Liver (tissue), 8 donors: ENCODE measurements at regions not wholly inside any gene's neighbourhood (a gene's known extent, or its start where the extent isn't known, plus 50 kb on each side); places are given as distances from the start of the nearest gene placed in this dataset.

ENCODE experiments used
- DNase-seq: peaks from one replicate; pipeline ENCODE4 v3.0.0-alpha.2; 2017; ENCODE audit warnings: low spot score
- H3K27ac ChIP-seq, 2 donors: one replicate each; pipeline ENCODE4 v1.7.0; 2013; ENCODE audit warnings: inconsistent platforms in 2 of 2, low read length in 2 of 2, control low read depth in 1 of 2, low read depth in 1 of 2, mild to moderate bottlenecking in 1 of 2
- H3K27me3 ChIP-seq, 4 donors: one replicate each; pipeline versions ENCODE4 v1.6.1 to v1.7.0; 2013; ENCODE audit warnings: low read length in 3 of 4, inconsistent platforms in 1 of 4, mild to moderate bottlenecking in 1 of 4, moderate library complexity in 1 of 4; ENCODE audit not compliant: control insufficient read depth in 4 of 4, insufficient read depth in 4 of 4
- H3K36me3 ChIP-seq, 4 donors: one replicate each; pipeline versions ENCODE4 v1.6.1 to v1.7.0; 2013; ENCODE audit warnings: low read length in 3 of 4, mild to moderate bottlenecking in 3 of 4, low read depth in 1 of 4, moderate library complexity in 1 of 4; ENCODE audit not compliant: control insufficient read depth in 4 of 4, insufficient read depth in 3 of 4
- H3K4me1 ChIP-seq, 4 donors: one replicate each; pipeline versions ENCODE4 v1.6.1 to v1.7.0; 2013; ENCODE audit warnings: low read length in 3 of 4, mild to moderate bottlenecking in 3 of 4, moderate library complexity in 1 of 4; ENCODE audit not compliant: control insufficient read depth in 4 of 4, insufficient read depth in 4 of 4
- H3K4me3 ChIP-seq, 3 donors: one replicate each; pipeline versions ENCODE4 v1.6.1 to v1.7.0; 2013; ENCODE audit warnings: low read length in 3 of 3, control low read depth in 1 of 3, low read depth in 1 of 3, mild to moderate bottlenecking in 1 of 3
- H3K9ac ChIP-seq, 2 donors: one replicate each; pipeline ENCODE4 v1.7.0; 2013; ENCODE audit warnings: low read length in 2 of 2, mild to moderate bottlenecking in 2 of 2, moderate library complexity in 2 of 2, control low read depth in 1 of 2, low read depth in 1 of 2
- H3K9me3 ChIP-seq, 4 donors: one replicate each; pipeline versions ENCODE4 v1.6.1 to v1.7.0; 2013; ENCODE audit warnings: low read length in 3 of 4; ENCODE audit not compliant: control insufficient read depth in 4 of 4
- ATF3 ChIP-seq: IDR thresholded peaks from 2 replicates; pipeline ENCODE4 v1.6.1; 2016; ENCODE audit warnings: antibody characterized with exemption
- CTCF ChIP-seq: fragments of 150-350 bp; IDR thresholded peaks from 2 replicates; pipeline ENCODE4 v1.5.1; 2017; ENCODE audit warnings: improper control_type of control experiment, low read depth, low read length; ENCODE audit not compliant: missing input control
- EGR1 ChIP-seq, 2 donors: IDR thresholded peaks; 2 replicates each; pipeline ENCODE4 v1.6.1; 2016 to 2018; ENCODE audit warnings: antibody characterized with exemption in 2 of 2, low read depth in 2 of 2
- FOXA1 ChIP-seq: IDR thresholded peaks from 2 replicates; pipeline ENCODE4 v1.6.1; 2016; ENCODE audit warnings: antibody characterized with exemption
- FOXA2 ChIP-seq: IDR thresholded peaks from 2 replicates; pipeline ENCODE4 v1.6.1; 2016; ENCODE audit warnings: antibody characterized with exemption
- GABPA ChIP-seq, 2 donors: IDR thresholded peaks in 1 of 2; conservative IDR thresholded peaks in 1 of 2; 2 replicates each; pipeline ENCODE4 v1.6.1; 2016; ENCODE audit warnings: antibody characterized with exemption in 2 of 2, mild to moderate bottlenecking in 1 of 2, moderate library complexity in 1 of 2
- HNF4G ChIP-seq: IDR thresholded peaks from 2 replicates; pipeline ENCODE4 v1.6.1; 2016; ENCODE audit warnings: antibody characterized with exemption
- JUND ChIP-seq, 2 donors: IDR thresholded peaks; 2 replicates each; pipeline ENCODE4 v1.6.1; 2016; ENCODE audit warnings: antibody characterized with exemption in 2 of 2
- MAX ChIP-seq: IDR thresholded peaks from 2 replicates; pipeline ENCODE4 v1.6.1; 2016; ENCODE audit warnings: antibody characterized with exemption
- REST ChIP-seq: IDR thresholded peaks from 2 replicates; pipeline ENCODE4 v1.6.1; 2016; ENCODE audit warnings: antibody characterized with exemption, mild to moderate bottlenecking
- RXRA ChIP-seq, 2 donors: IDR thresholded peaks; 2 replicates each; pipeline ENCODE4 v1.6.1; 2017 to 2018; ENCODE audit warnings: antibody characterized with exemption in 2 of 2, mild to moderate bottlenecking in 1 of 2
- SP1 ChIP-seq: IDR thresholded peaks from 2 replicates; pipeline ENCODE4 v1.6.1; 2018; ENCODE audit warnings: antibody characterized with exemption, mild to moderate bottlenecking
- TAF1 ChIP-seq: conservative IDR thresholded peaks from 2 replicates; pipeline ENCODE4 v1.6.1; 2016; ENCODE audit warnings: antibody characterized with exemption, mild to moderate bottlenecking
- YY1 ChIP-seq: IDR thresholded peaks from 2 replicates; pipeline ENCODE4 v1.6.1; 2016; ENCODE audit warnings: antibody characterized with exemption, mild to moderate bottlenecking
- ZBTB33 ChIP-seq: IDR thresholded peaks from 2 replicates; pipeline ENCODE4 v1.6.1; 2016; ENCODE audit warnings: antibody characterized with exemption
- WGBS: extraction: QIAGEN DNeasy Blood & Tissue Kit; methylation state at CpG from one replicate; pipeline ENCODE4 v1.1.7; 2013; 5-methylcytosine and 5-hydroxymethylcytosine counted together
- donor health status: healthy.
- donor health status: healthy.
- donor health status: healthy.
- donor health status: healthy.
- donor health status: healthy.

- no peak for TF ChIP-seq ZBTB33
These were observed 618.8 kb upstream of the POU3F2 start (continued) for GRCh38 chr6:98215531-98215930.

GRCh38 chr6:98230250-98230649 is 604.1 kb upstream of the POU3F2 start:
- TF ChIP-seq YY1 (no peak), HNF4G (no peak), SP1 (no peak), FOXA2 (no peak), REST (no peak), GABPA (IDR thresholded peaks at IDR 0.05 in 1 of 2, conservative IDR thresholded peaks at IDR 0.05 in 1 of 2) (no peak), TAF1 (no peak), EGR1 (IDR thresholded peaks at IDR 0.05; ENCODE audit: low read depth in 2 of 2) (no peak)
- H3K27me3 ChIP-seq: no peaks in the 10 kb centered on the region
- H3K4me1 ChIP-seq: no peaks in the 10 kb centered on the region
- 29% methylated on average over 1 of the region's 1 CpG for WGBS
- DNase-seq: no peak
- no peak overlapping the region for H3K27ac ChIP-seq
- H3K36me3 ChIP-seq: no peaks in the 10 kb centered on the region
- no peak overlapping the region for H3K9ac ChIP-seq
- H3K4me3 ChIP-seq: no peak overlapping the region
- H3K9me3 ChIP-seq: no peaks in the 10 kb centered on the region

GRCh38 chr6:98239057-98239456 is 595.3 kb upstream of the POU3F2 start:
- WGBS: 44% methylated on average over 3 of the region's 3 CpGs
- TF ChIP-seq SP1: no peak
- no peak for TF ChIP-seq GABPA (IDR thresholded peaks at IDR 0.05 in 1 of 2, conservative IDR thresholded peaks at IDR 0.05 in 1 of 2)
- TF ChIP-seq ATF3: no peak
- TF ChIP-seq CTCF: no peak
- no peak for TF ChIP-seq MAX
- no peak for TF ChIP-seq TAF1
- TF ChIP-seq FOXA1: no peak
- no peak for TF ChIP-seq RXRA (IDR thresholded peaks at IDR 0.05)
- no peak for TF ChIP-seq JUND (IDR thresholded peaks at IDR 0.05)
- no peaks in the 10 kb centered on the region for H3K9me3 ChIP-seq

More at GRCh38 chr6:98239057-98239456, 595.3 kb upstream of the POU3F2 start:
- Histone ChIP-seq H3K36me3 (no peaks in the 10 kb centered on the region), H3K4me1 (no peaks in the 10 kb centered on the region), H3K9ac (no peak overlapping the region), H3K4me3 (no peak overlapping the region), H3K27me3 (peaks cover 0 to 2% (median 0%) of the 10 kb centered on the region in 4 donors), H3K27ac (no peak overlapping the region)
- no peak for DNase-seq
